ENCODE measurements at regions not wholly inside any gene's neighbourhood (a gene's known extent, or its start where the extent isn't known, plus 50 kb on each side); places are given as distances from the start of the nearest gene placed in this dataset.
A peak's percentile ranks its signal among the peaks of the same experiment; 100 is the strongest.

DNA sequence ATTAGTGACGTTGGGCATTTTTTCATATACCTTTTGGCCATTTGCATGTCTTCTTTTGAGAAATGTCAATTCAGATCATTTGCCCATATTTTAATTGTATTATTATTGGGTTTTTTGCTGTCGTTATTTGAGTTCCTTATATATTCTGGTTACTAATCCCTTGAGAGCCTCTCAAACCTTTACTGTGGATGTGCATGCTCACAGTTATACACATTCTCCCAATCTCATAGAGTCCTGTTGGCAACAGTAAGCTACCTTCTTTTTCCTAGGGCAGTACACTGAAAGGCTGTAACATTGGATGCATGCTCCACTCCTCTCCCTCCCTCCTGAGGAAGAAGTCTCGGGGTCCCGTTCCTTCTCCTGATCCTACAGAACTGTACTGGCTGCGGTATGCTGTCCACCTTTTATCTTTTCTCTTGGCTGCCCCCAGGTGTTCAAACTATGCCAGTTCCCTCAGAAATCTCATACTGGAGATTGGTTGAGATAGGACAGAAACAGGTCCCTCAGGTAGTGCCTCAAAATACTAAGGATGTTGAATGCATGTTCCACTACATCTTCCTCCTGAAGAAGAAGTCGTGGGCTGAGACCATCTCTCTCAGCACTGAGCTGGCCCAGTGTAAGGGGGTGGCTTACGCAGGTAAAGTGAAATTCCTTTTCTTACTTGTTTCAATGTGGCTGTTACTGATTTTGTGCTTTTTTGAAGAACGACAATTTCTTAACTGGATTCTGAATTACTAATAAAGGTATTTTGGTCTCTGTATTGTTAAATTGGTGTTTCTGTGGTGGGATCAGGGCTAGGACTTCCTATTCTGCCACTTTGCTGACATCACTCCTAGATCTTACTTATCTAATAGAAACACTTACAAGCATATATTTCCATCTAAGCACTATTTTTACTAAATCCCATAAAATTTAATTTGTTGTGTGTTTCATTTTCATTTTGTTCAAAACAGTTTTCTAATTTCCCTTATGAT, 145.4 kb upstream of the HUWE1 start:
- CTCF ChIA-PET (ENCODE audit: low intra/inter-chr PET ratio), result interaction anchor here (0.6 kb wide), 1 partner anchor 123 kb away, joined by 5 read pairs; no protein-coding TSS in a partner anchor
- no peak overlapping the region for H2AFZ ChIP-seq (ENCODE audit: low read depth, low read length)
- no peak for TF ChIP-seq TAF15 (IDR thresholded peaks at IDR 0.05; ENCODE audit: low read depth, low read length)
- TF ChIP-seq BRCA1 (IDR thresholded peaks at IDR 0.05), result no peak
- no peak for TF ChIP-seq BRCA1 (CRISPR knock-in tag; IDR thresholded peaks at IDR 0.05)
- TF ChIP-seq, protein P1, sequence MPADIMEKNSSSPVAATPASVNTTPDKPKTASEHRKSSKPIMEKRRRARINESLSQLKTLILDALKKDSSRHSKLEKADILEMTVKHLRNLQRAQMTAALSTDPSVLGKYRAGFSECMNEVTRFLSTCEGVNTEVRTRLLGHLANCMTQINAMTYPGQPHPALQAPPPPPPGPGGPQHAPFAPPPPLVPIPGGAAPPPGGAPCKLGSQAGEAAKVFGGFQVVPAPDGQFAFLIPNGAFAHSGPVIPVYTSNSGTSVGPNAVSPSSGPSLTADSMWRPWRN (IDR thresholded peaks at IDR 0.05; ENCODE audit: low read depth), result no peak
- no peak for TF ChIP-seq PTRF (tag; IDR thresholded peaks at IDR 0.05)
- TF ChIP-seq, protein P2, sequence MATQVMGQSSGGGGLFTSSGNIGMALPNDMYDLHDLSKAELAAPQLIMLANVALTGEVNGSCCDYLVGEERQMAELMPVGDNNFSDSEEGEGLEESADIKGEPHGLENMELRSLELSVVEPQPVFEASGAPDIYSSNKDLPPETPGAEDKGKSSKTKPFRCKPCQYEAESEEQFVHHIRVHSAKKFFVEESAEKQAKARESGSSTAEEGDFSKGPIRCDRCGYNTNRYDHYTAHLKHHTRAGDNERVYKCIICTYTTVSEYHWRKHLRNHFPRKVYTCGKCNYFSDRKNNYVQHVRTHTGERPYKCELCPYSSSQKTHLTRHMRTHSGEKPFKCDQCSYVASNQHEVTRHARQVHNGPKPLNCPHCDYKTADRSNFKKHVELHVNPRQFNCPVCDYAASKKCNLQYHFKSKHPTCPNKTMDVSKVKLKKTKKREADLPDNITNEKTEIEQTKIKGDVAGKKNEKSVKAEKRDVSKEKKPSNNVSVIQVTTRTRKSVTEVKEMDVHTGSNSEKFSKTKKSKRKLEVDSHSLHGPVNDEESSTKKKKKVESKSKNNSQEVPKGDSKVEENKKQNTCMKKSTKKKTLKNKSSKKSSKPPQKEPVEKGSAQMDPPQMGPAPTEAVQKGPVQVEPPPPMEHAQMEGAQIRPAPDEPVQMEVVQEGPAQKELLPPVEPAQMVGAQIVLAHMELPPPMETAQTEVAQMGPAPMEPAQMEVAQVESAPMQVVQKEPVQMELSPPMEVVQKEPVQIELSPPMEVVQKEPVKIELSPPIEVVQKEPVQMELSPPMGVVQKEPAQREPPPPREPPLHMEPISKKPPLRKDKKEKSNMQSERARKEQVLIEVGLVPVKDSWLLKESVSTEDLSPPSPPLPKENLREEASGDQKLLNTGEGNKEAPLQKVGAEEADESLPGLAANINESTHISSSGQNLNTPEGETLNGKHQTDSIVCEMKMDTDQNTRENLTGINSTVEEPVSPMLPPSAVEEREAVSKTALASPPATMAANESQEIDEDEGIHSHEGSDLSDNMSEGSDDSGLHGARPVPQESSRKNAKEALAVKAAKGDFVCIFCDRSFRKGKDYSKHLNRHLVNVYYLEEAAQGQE (IDR thresholded peaks at IDR 0.05; ENCODE audit: borderline replicate concordance), result peak; percentile 49; the same call in 1 of the 2 replicates
- TF ChIP-seq, protein P2 (CRISPR knock-in tag; IDR thresholded peaks at IDR 0.05; ENCODE audit: low read depth), result no peak
- no peak for TF ChIP-seq GTF2A2 (tag; IDR thresholded peaks at IDR 0.05)
- TF ChIP-seq RB1 (IDR thresholded peaks at IDR 0.05; ENCODE audit: low read depth), result no peak
- TF ChIP-seq, protein P3, sequence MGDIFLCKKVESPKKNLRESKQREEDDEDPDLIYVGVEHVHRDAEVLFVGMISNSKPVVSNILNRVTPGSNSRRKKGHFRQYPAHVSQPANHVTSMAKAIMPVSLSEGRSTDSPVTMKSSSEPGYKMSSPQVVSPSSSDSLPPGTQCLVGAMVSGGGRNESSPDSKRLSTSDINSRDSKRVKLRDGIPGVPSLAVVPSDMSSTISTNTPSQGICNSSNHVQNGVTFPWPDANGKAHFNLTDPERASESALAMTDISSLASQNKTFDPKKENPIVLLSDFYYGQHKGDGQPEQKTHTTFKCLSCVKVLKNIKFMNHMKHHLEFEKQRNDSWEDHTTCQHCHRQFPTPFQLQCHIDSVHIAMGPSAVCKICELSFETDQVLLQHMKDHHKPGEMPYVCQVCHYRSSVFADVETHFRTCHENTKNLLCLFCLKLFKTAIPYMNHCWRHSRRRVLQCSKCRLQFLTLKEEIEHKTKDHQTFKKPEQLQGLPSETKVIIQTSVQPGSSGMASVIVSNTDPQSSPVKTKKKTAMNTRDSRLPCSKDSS (IDR thresholded peaks at IDR 0.05; ENCODE audit: low read depth, partially characterized antibody), result no peak
- no peak for TF ChIP-seq ZNF764 (CRISPR knock-in tag; IDR thresholded peaks at IDR 0.05; ENCODE audit: low read depth)
- TF ChIP-seq POLR2B (IDR thresholded peaks at IDR 0.05; ENCODE audit: low read depth, partially characterized antibody), result no peak

More for the DNA sequence above, 145.4 kb upstream of the HUWE1 start:
- Histone ChIP-seq H3K4me1 (replicated peaks in 1 of 2; ENCODE audit: control insufficient read depth in 2 of 2, insufficient read depth in 2 of 2, low read length in 2 of 2) (no peaks in the 10 kb centered on the region), H3K9ac (ENCODE audit: insufficient read depth in 1 of 2, low read depth in 2 of 2, low read length in 2 of 2) (no peak overlapping the region), H3K9me3 (replicated peaks; ENCODE audit: control insufficient read depth, insufficient read depth, low read depth, low read length) (no peaks in the 10 kb centered on the region), H3K36me3 (ENCODE audit: control insufficient read depth, insufficient read depth, low read length) (no peaks in the 10 kb centered on the region), H3K9me1 (ENCODE audit: control insufficient read depth, insufficient read depth, low read length) (no peaks in the 10 kb centered on the region), H4K20me1 (replicated peaks; ENCODE audit: control insufficient read depth, insufficient read depth, low read length) (no peaks in the 10 kb centered on the region), H3K79me2 (ENCODE audit: control insufficient read depth, insufficient read depth, low read length) (no peaks in the 10 kb centered on the region), H3K4me3 (no peak overlapping the region), H3K27me3 (ENCODE audit: control insufficient read depth in 2 of 2, insufficient read depth in 2 of 2, low read length in 2 of 2) (no peaks in the 10 kb centered on the region), H3K27ac (ENCODE audit: extremely low read depth, low read depth, low read length) (no peak overlapping the region), H3K4me2 (ENCODE audit: insufficient read depth, low read length) (no peak overlapping the region)
- POLR2A ChIA-PET, result no interaction called here
- intact Hi-C loops (cut with micrococcal nuclease) (loop anchor here (5.0 to 10.0 kb wide), 2 partner anchors 150 to 517 kb away; no protein-coding TSS in a partner anchor), in situ Hi-C loops (cut with MboI) (no loop called here)
- no peak for FAIRE-seq
- BruUV-seq (replicated peaks), result no TSS peak
- 0% methylated on average over 6 of the region's 8 CpGs for WGBS (ENCODE audit: insufficient coverage, low coverage, missing lambda C conversion rate)
- peak; percentile 90 for ATAC-seq
- DNase-seq (ENCODE audit: extremely low read depth in 1 of 4, low spot score in 3 of 4), result peak; percentile 13 to 38 (median 20)
